Brain microvascular endothelial cell (primary cell): ENCODE measurements at regions not wholly inside any gene's neighbourhood (a gene's known extent, or its start where the extent isn't known, plus 50 kb on each side); places are given as distances from the start of the nearest gene placed in this dataset.
"Not testable (repeated sequence)": the region's sequence is repeated elsewhere in the genome, so short reads cannot be mapped to it uniquely, and the experiment has no call there.

Experiments
- DNase-seq: peaks from one replicate; pipeline ENCODE4 v3.0.0-alpha.2; 2020
- H3K27ac ChIP-seq: fragments of 250-450 bp; sonication (Bioruptor Pico); 2 replicates; pipeline ENCODE4 v1.5.1; 2020; ENCODE audit warnings: mild to moderate bottlenecking, moderate library complexity
- H3K27me3 ChIP-seq: fragments of 250-450 bp; sonication (Bioruptor Pico); replicated peaks from 2 replicates; pipeline ENCODE4 v1.5.1; 2020; ENCODE audit warnings: mild to moderate bottlenecking
- H3K36me3 ChIP-seq: fragments of 250-450 bp; sonication (Bioruptor Pico); replicated peaks from 2 replicates; pipeline ENCODE4 v1.5.1; 2020; ENCODE audit warnings: mild to moderate bottlenecking
- H3K4me3 ChIP-seq: 2 replicates; pipeline ENCODE4 v1.5.1; 2011; ENCODE audit warnings: low read depth, mild to moderate bottlenecking, control low read depth, low read length, moderate library complexity
- in situ Hi-C: cut with HindIII; loops from 2 replicates; pipeline ENCODE4 v1.10.0; 2017; ENCODE audit warnings: low sequenced_read_pairs, low pct_ligation_motif_present
- TF ChIP-seq, protein P1 (sequence below): IDR thresholded peaks from 2 replicates; pipeline ENCODE4 v1.5.1; 2011; ENCODE audit warnings: low read depth, mild to moderate bottlenecking, moderate library complexity, low read length, control low read depth, inconsistent platforms; ENCODE audit errors: missing control alignments

DNA sequence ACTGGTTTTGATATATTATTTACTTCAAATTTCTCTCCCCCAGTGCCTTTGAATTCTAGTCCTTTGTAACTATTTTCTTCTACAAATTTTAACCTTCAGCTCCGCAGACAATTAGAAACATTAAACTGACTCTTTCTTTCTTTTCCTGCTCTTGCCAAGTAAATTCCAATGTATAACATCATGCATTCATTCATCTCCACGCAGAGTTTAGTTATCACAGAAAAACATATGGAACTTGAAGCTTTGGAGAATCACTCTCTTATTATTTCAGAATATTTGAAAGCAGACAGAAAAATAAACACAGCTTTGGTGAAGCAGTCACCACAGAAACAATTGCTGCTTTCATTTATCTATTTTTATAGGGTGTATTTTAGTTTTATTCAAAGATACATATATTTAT lies 778.7 kb upstream of the CDH8 start:
- in situ Hi-C loops, result no loop called here
- H3K27ac ChIP-seq, result no peak overlapping the region
- H3K36me3 ChIP-seq, result no peaks in the 10 kb centered on the region
- H3K27me3 ChIP-seq, result no peaks in the 10 kb centered on the region
- no peak for DNase-seq
- TF ChIP-seq, protein P1, sequence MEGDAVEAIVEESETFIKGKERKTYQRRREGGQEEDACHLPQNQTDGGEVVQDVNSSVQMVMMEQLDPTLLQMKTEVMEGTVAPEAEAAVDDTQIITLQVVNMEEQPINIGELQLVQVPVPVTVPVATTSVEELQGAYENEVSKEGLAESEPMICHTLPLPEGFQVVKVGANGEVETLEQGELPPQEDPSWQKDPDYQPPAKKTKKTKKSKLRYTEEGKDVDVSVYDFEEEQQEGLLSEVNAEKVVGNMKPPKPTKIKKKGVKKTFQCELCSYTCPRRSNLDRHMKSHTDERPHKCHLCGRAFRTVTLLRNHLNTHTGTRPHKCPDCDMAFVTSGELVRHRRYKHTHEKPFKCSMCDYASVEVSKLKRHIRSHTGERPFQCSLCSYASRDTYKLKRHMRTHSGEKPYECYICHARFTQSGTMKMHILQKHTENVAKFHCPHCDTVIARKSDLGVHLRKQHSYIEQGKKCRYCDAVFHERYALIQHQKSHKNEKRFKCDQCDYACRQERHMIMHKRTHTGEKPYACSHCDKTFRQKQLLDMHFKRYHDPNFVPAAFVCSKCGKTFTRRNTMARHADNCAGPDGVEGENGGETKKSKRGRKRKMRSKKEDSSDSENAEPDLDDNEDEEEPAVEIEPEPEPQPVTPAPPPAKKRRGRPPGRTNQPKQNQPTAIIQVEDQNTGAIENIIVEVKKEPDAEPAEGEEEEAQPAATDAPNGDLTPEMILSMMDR, result no peak
- no peak overlapping the region for H3K4me3 ChIP-seq

DNA sequence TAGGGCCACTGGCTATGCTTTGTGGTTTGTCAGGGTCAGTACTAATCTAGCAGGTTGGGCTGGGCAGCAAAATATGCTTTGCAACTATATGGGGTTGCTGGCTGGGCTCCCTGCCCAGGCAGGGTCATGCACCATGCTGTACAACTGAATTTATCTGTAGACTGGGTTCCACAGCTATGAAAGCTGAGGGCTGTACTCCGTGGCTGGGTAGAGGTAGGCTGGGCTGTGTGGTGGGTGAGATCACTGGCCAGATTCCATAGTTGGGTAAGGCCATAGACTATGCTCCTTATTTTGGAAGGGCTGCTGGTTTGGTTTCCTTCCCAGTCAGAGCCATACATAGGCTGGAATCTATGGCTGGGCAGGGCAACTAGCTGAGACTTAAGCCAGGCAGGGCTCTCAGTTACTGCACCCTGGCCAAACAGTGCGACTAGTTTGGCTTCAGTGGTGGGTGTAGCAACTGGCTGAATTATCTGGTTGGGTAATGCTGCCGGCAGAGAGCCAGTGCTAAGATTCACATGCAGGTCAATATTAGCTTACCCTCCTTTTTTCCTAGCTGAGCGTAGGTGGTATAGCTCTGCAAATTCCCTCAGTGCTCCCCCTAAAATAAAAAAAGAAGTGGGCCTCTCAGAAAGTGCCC lies 769.1 kb upstream of the CDH8 start:
- in situ Hi-C loops, result no loop called here
- H3K27ac ChIP-seq, result no peak overlapping the region
- H3K36me3 ChIP-seq, result no peaks in the 10 kb centered on the region
- H3K27me3 ChIP-seq, result no peaks in the 10 kb centered on the region
- no peak for DNase-seq
- H3K4me3 ChIP-seq, result no peak overlapping the region
- TF ChIP-seq, protein P1, result no peak

DNA sequence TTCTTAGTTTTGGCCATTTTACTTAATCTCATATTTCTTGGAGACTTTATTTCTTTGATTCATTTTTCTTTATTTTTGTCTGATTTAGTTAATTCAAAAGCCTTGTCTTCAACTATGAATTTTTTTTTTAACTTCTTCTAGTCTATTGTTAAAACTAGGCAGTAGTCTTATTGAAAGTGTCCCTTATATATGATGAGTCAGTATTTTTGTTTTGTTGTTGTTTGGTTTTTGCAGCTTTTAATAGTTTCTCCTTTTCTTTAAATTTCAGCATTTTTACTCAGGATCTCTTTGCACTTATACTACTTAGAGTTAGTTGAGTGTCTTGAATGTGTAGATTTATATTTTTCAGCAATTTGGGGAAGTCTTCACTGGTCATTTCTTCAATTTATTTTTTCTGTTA lies 758.5 kb upstream of the CDH8 start:
- H3K36me3 ChIP-seq, result no peaks in the 10 kb centered on the region
- in situ Hi-C loops, result no loop called here
- H3K27ac ChIP-seq, result no peak overlapping the region
- H3K4me3 ChIP-seq, result no peak overlapping the region
- no peak for DNase-seq
- no peaks in the 10 kb centered on the region for H3K27me3 ChIP-seq
- TF ChIP-seq, protein P1, result no peak

DNA sequence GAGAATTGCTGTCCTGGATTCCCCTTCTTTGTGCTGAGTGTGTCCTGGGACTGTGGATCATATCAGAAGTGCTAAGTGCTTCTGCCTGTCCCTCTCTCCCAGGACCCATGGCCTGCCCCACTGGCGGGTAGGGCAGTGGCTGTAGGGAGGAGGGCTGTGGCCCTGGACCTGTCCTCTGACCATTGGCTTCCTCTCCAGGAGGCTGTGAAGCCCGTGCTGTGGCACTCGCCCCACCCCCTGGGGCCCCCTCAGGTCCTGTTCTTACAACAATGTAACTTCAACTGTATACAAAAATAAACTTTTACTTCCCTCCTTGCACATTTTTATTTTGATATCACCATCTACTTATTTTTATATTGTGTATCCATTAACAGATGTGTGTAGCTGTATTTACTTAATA lies 743.8 kb upstream of the CDH8 start:
- H3K4me3 ChIP-seq, DNase-seq, H3K36me3 ChIP-seq, H3K27me3 ChIP-seq, in situ Hi-C loops, H3K27ac ChIP-seq: not testable (repeated sequence)

DNA sequence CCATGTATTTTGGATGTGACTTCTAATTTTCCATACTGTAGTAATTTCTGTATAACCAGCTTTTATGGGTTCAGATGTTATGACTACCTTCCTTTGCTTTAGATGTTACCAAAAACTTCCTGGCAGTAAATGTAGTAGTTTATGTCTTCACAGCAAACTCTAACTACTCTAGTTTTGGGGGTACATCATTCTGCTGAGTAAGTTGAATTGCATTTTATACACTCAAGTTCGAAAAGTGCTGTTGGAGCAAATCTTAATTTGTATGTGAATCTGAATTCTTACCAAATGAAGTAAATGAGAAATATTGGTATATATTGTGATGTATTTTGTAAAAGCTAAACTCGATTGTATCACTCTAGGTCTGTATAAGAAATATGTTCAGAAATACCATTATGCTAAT lies 728.3 kb upstream of the CDH8 start:
- TF ChIP-seq, protein P1, result no peak
- DNase-seq, result no peak
- Histone ChIP-seq H3K4me3 (no peak overlapping the region), H3K36me3 (no peaks in the 10 kb centered on the region), H3K27me3 (no peaks in the 10 kb centered on the region), H3K27ac (no peak overlapping the region)
- in situ Hi-C loops, result no loop called here

DNA sequence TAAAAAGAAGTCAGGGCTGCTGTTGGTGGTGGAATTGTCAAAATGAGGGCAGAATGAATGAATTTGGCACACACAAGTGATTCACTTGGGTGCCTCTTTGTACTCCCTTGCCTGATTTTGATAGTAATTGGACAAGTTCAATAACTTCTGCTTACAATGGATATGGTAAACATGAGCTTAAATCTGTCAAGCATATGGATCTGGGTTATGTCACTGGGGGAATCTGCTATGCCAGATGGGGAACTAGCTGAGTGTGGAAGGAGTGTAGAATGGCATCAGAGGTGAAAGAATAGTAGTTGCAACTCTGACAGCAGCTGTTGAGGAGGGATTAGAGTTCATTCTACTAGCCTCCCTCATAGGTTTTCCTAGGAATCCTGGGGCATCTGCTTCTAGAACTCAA lies 724.2 kb upstream of the CDH8 start:
- TF ChIP-seq, protein P1, result no peak
- no peaks in the 10 kb centered on the region for H3K36me3 ChIP-seq
- in situ Hi-C loops, result no loop called here
- no peak overlapping the region for H3K4me3 ChIP-seq
- no peak for DNase-seq
- H3K27me3 ChIP-seq, result no peaks in the 10 kb centered on the region
- H3K27ac ChIP-seq, result no peak overlapping the region
